ENCODE measurements at regions not wholly inside any gene's neighbourhood (a gene's known extent, or its start where the extent isn't known, plus 50 kb on each side); places are given as distances from the start of the nearest gene placed in this dataset.
A peak's percentile ranks its signal among the peaks of the same experiment; 100 is the strongest.

DNA sequence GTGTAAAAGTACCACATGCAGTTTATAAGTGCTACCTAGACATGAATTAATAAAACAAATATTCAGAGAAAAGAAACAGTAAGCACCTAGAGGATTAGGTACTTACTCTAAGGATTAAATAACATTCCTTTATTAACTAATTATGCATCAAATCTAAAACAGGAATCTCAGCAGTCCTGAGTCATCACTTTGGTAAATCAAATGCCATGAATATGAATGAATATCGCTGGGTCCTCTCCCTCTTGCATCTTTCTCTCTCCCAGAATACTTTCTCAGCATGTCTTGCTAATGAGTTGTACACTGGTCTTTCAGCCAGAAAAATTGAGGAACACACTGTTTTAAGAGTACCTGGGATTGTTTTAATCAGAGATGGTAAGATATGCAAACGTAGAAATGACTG is 225.5 kb upstream of the NFE2L3 start:
- no peaks in the 10 kb centered on the region for H3K27me3 ChIP-seq (ENCODE audit: insufficient read depth, poor library complexity, severe bottlenecking)
- DNase-seq (ENCODE audit: low read depth in 1 of 2, low spot score in 1 of 2) = no peak
- H3K27ac ChIP-seq (replicated peaks) = no peak overlapping the region; the same call in 1 of the 2 replicates
- TF ChIP-seq, protein P1, sequence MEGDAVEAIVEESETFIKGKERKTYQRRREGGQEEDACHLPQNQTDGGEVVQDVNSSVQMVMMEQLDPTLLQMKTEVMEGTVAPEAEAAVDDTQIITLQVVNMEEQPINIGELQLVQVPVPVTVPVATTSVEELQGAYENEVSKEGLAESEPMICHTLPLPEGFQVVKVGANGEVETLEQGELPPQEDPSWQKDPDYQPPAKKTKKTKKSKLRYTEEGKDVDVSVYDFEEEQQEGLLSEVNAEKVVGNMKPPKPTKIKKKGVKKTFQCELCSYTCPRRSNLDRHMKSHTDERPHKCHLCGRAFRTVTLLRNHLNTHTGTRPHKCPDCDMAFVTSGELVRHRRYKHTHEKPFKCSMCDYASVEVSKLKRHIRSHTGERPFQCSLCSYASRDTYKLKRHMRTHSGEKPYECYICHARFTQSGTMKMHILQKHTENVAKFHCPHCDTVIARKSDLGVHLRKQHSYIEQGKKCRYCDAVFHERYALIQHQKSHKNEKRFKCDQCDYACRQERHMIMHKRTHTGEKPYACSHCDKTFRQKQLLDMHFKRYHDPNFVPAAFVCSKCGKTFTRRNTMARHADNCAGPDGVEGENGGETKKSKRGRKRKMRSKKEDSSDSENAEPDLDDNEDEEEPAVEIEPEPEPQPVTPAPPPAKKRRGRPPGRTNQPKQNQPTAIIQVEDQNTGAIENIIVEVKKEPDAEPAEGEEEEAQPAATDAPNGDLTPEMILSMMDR (IDR thresholded peaks at IDR 0.05; ENCODE audit: insufficient read depth, low read length) = no peak
- no peak for TF ChIP-seq GABPA (IDR thresholded peaks at IDR 0.05; ENCODE audit: low read depth)
- no peak for TF ChIP-seq POLR2AphosphoS5 (IDR thresholded peaks at IDR 0.05; ENCODE audit: low read depth)
- TF ChIP-seq, protein P2, sequence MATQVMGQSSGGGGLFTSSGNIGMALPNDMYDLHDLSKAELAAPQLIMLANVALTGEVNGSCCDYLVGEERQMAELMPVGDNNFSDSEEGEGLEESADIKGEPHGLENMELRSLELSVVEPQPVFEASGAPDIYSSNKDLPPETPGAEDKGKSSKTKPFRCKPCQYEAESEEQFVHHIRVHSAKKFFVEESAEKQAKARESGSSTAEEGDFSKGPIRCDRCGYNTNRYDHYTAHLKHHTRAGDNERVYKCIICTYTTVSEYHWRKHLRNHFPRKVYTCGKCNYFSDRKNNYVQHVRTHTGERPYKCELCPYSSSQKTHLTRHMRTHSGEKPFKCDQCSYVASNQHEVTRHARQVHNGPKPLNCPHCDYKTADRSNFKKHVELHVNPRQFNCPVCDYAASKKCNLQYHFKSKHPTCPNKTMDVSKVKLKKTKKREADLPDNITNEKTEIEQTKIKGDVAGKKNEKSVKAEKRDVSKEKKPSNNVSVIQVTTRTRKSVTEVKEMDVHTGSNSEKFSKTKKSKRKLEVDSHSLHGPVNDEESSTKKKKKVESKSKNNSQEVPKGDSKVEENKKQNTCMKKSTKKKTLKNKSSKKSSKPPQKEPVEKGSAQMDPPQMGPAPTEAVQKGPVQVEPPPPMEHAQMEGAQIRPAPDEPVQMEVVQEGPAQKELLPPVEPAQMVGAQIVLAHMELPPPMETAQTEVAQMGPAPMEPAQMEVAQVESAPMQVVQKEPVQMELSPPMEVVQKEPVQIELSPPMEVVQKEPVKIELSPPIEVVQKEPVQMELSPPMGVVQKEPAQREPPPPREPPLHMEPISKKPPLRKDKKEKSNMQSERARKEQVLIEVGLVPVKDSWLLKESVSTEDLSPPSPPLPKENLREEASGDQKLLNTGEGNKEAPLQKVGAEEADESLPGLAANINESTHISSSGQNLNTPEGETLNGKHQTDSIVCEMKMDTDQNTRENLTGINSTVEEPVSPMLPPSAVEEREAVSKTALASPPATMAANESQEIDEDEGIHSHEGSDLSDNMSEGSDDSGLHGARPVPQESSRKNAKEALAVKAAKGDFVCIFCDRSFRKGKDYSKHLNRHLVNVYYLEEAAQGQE (IDR thresholded peaks at IDR 0.05; ENCODE audit: insufficient replicate concordance, low read depth) = no peak
- no peak for TF ChIP-seq SPI1 (IDR thresholded peaks at IDR 0.05; ENCODE audit: borderline replicate concordance, low read depth)
- H3K4me3 ChIP-seq (replicated peaks; ENCODE audit: insufficient read depth, low read length) = no peak overlapping the region

DNA sequence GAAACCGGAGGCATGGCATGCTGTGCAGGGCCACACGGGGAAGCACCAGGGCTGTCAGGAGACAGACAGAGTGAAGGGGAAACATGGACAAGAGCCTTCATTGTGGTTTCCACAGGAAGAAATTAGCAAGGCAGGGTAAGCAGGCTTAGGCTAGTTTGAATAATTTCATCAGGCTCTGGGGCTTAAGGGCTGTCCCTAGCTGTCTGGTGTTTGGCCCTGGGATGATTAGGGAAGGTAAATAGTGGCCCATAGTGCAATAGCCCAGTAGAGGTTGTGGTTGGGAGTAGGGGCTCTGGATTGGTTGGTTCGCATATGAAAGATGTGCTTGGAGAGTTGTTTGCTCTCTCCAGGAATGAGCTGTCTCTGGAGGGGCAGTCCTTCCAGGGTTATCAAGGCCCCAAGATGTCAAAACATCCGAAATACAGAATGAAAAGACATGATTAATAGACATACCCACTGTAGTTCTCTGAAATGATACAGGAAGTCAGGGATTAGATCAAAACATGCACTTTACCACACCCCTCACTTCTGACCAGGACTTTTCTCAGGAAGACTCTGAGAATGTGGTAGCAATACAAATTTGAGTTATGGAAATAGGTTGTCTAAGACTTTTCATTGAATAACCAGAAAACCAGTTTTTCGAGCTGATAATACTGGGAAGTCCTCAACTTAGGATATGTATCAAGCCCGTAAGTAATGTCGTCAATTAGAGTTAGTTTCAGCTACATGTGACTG is 224.9 kb upstream of the NFE2L3 start:
- H3K4me3 ChIP-seq (replicated peaks; ENCODE audit: insufficient read depth, low read length) = no peak overlapping the region
- TF ChIP-seq POLR2AphosphoS5 (IDR thresholded peaks at IDR 0.05; ENCODE audit: low read depth) (no peak), GABPA (IDR thresholded peaks at IDR 0.05; ENCODE audit: low read depth) (no peak), SPI1 (IDR thresholded peaks at IDR 0.05; ENCODE audit: borderline replicate concordance, low read depth) (no peak)
- TF ChIP-seq, protein P2 (IDR thresholded peaks at IDR 0.05; ENCODE audit: insufficient replicate concordance, low read depth) = no peak
- TF ChIP-seq, protein P1 (IDR thresholded peaks at IDR 0.05; ENCODE audit: insufficient read depth, low read length) = no peak
- H3K27me3 ChIP-seq (ENCODE audit: insufficient read depth, poor library complexity, severe bottlenecking) = no peaks in the 10 kb centered on the region
- DNase-seq (ENCODE audit: low read depth in 1 of 2, low spot score in 1 of 2) = peak in 1 of 2 experiments; percentile 17
- H3K27ac ChIP-seq (replicated peaks) = no peak overlapping the region; the same call in 1 of the 2 replicates

DNA sequence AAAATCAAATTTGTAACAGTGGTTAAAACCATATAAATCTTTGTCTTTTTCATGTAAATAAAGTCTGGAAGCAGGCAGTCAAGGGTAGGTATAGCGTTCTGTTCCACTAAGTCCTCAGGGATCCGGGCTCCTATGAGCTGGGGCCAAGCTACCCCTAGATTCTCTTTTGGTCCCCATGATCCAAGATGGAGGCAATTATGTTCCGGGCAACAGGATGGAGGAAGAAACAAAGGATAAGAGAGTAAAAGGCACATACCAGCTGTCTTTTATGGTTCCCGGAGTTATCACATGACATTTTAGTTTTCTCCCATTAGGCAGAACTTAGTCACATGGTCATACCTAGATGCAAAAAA is 224.4 kb upstream of the NFE2L3 start:
- DNase-seq (ENCODE audit: low read depth in 1 of 2, low spot score in 1 of 2) = no peak
- TF ChIP-seq, protein P2 (IDR thresholded peaks at IDR 0.05; ENCODE audit: insufficient replicate concordance, low read depth) = no peak
- TF ChIP-seq, protein P1 (IDR thresholded peaks at IDR 0.05; ENCODE audit: insufficient read depth, low read length) = no peak
- TF ChIP-seq SPI1 (IDR thresholded peaks at IDR 0.05; ENCODE audit: borderline replicate concordance, low read depth) = no peak
- no peak for TF ChIP-seq POLR2AphosphoS5 (IDR thresholded peaks at IDR 0.05; ENCODE audit: low read depth)
- TF ChIP-seq GABPA (IDR thresholded peaks at IDR 0.05; ENCODE audit: low read depth) = no peak
- Histone ChIP-seq H3K4me3 (replicated peaks; ENCODE audit: insufficient read depth, low read length) (no peak overlapping the region), H3K27me3 (ENCODE audit: insufficient read depth, poor library complexity, severe bottlenecking) (no peaks in the 10 kb centered on the region), H3K27ac (replicated peaks) (no peak overlapping the region)

All from HL-60 (cell line).